ENCODE measurements at regions not wholly inside any gene's neighbourhood (a gene's known extent, or its start where the extent isn't known, plus 50 kb on each side); places are given as distances from the start of the nearest gene placed in this dataset.

GRCh38 chr4:3667258-3667657 lies 98.9 kb upstream of the ADRA2C start:
- TF ChIP-seq, protein P1, sequence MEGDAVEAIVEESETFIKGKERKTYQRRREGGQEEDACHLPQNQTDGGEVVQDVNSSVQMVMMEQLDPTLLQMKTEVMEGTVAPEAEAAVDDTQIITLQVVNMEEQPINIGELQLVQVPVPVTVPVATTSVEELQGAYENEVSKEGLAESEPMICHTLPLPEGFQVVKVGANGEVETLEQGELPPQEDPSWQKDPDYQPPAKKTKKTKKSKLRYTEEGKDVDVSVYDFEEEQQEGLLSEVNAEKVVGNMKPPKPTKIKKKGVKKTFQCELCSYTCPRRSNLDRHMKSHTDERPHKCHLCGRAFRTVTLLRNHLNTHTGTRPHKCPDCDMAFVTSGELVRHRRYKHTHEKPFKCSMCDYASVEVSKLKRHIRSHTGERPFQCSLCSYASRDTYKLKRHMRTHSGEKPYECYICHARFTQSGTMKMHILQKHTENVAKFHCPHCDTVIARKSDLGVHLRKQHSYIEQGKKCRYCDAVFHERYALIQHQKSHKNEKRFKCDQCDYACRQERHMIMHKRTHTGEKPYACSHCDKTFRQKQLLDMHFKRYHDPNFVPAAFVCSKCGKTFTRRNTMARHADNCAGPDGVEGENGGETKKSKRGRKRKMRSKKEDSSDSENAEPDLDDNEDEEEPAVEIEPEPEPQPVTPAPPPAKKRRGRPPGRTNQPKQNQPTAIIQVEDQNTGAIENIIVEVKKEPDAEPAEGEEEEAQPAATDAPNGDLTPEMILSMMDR (IDR thresholded peaks at IDR 0.05): no peak
- TF ChIP-seq POLR2AphosphoS5 (IDR thresholded peaks at IDR 0.05): no peak

All from sigmoid colon (tissue), 4 donors.